Muscle of leg (tissue), 3 donors: ENCODE measurements at regions not wholly inside any gene's neighbourhood (a gene's known extent, or its start where the extent isn't known, plus 50 kb on each side); places are given as distances from the start of the nearest gene placed in this dataset.

ENCODE experiments used
- DNase-seq: peaks from one replicate; pipeline ENCODE4 v3.0.0; 2013
- H3K27ac ChIP-seq: one replicate; pipeline ENCODE4 v1.5.1; 2013; ENCODE audit warnings: mild to moderate bottlenecking, low read length, control low read depth
- H3K27me3 ChIP-seq: one replicate; pipeline ENCODE4 v1.6.1; 2013; ENCODE audit warnings: low read length; ENCODE audit not compliant: control insufficient read depth, insufficient read depth
- H3K36me3 ChIP-seq: one replicate; pipeline ENCODE4 v1.6.1; 2013; ENCODE audit warnings: low read length; ENCODE audit not compliant: control insufficient read depth, insufficient read depth
- H3K4me1 ChIP-seq: one replicate; pipeline ENCODE4 v1.6.1; 2013; ENCODE audit warnings: low read length; ENCODE audit not compliant: control insufficient read depth, insufficient read depth
- H3K4me3 ChIP-seq: one replicate; pipeline ENCODE4 v1.5.1; 2013; ENCODE audit warnings: low read length, control low read depth
- H3K9me3 ChIP-seq: replicated peaks from 2 replicates; pipeline ENCODE4 v1.6.1; 2013; ENCODE audit warnings: low read depth, low read length; ENCODE audit not compliant: control insufficient read depth
- WGBS: methylation state at CpG from one replicate; pipeline ENCODE4 v1.1.5; 2013; ENCODE audit warnings: missing lambda C conversion rate; ENCODE audit not compliant: insufficient coverage; 5-methylcytosine and 5-hydroxymethylcytosine counted together

GRCh38 chr11:21625982-21626381 is 566.9 kb upstream of the ANO5 start:
- 84% methylated on average over 5 of the region's 5 CpGs for WGBS

GRCh38 chr11:21628641-21629040 is 564.2 kb upstream of the ANO5 start:
- H3K27ac ChIP-seq, result no peak overlapping the region
- no peak overlapping the region for H3K4me3 ChIP-seq
- H3K9me3 ChIP-seq, result no peaks in the 10 kb centered on the region
- H3K27me3 ChIP-seq, result no peaks in the 10 kb centered on the region
- no peak for DNase-seq
- 56% methylated on average over 1 of the region's 3 CpGs for WGBS
- H3K36me3 ChIP-seq, result no peaks in the 10 kb centered on the region
- peaks cover 7% of the 10 kb centered on the region for H3K4me1 ChIP-seq

More at GRCh38 chr11:21625982-21626381, 566.9 kb upstream of the ANO5 start:
- H3K36me3 ChIP-seq, result no peaks in the 10 kb centered on the region
- no peak overlapping the region for H3K27ac ChIP-seq
- H3K9me3 ChIP-seq, result no peaks in the 10 kb centered on the region
- no peaks in the 10 kb centered on the region for H3K27me3 ChIP-seq
- H3K4me1 ChIP-seq, result no peaks in the 10 kb centered on the region
- DNase-seq, result no peak
- H3K4me3 ChIP-seq, result no peak overlapping the region

DNA sequence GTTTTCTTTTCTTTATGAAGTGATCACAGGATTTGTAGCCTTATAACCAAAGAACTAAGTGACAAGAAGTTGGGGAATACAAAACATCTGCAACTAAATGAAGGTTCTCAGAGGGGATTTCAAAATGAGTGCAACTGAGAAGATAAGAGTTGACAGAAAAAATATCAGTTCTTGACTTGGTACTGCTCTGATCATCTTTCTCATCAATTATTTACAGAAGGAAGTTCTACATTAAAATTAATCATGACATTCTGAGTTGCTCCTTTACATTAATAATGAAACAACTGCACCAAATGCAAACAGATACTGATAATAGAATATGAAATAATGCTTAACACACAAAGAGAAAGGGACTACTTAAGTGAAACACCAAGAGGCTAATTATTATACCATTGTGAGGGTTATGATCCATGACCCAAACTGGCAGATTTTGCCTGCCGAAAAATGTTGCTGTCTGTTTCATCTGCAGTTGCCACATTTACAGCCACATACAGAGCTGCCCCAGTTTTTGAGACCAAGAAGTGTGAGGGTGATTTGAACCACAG is 561.9 kb upstream of the ANO5 start:
- Histone ChIP-seq H3K4me3 (no peak overlapping the region), H3K9me3 (no peaks in the 10 kb centered on the region), H3K27ac (no peak overlapping the region), H3K36me3 (no peaks in the 10 kb centered on the region), H3K27me3 (no peaks in the 10 kb centered on the region), H3K4me1 (peaks cover 7% of the 10 kb centered on the region)
- no peak for DNase-seq
- no CpG with 5 or more reads among the region's 1 CpG for WGBS

DNA sequence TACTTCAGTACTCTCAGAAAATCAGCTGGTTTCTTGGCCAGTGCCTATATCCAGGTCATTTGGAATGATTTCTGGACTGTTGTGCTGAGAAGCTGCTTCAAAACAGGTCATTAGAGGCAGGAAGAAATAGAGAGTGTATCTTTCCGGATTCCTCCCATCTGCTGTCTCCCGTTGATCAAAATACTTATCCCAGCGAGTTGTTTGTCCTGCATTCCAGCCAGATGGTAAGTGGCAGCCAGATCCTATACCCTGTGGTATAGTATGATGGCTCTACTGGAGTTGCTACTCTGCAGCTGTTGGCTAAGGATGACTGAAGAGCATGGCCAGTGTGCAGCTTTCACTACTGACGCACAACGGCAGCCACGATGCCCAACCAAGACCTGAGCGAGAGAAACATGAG is 560.9 kb upstream of the ANO5 start:
- no peak for DNase-seq
- Histone ChIP-seq H3K27ac (no peak overlapping the region), H3K4me3 (no peak overlapping the region), H3K4me1 (peaks cover 7% of the 10 kb centered on the region), H3K36me3 (no peaks in the 10 kb centered on the region), H3K9me3 (no peaks in the 10 kb centered on the region), H3K27me3 (no peaks in the 10 kb centered on the region)
- 51% methylated on average over 4 of the region's 7 CpGs for WGBS

DNA sequence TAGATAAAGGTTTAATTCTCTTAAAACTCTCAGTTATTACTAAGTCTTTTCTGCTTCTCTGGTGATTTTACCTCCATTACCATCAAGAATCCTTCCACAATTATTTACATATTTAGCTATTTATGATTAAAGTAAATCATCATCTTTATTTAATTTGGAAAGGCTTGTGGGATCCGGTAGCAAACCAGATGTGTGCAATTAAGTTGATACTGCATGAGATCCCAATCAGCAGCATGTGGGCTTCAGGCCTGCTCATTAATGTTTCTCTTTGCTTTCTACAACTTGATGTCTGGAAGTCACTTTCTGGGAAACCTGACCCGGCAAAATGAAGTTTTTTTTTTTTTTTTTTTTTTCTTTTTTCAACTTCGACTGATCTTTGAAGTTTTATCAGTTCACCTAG is 558.4 kb upstream of the ANO5 start:
- Histone ChIP-seq H3K4me1 (peaks cover 7% of the 10 kb centered on the region), H3K36me3 (no peaks in the 10 kb centered on the region), H3K9me3 (no peaks in the 10 kb centered on the region), H3K27me3 (no peaks in the 10 kb centered on the region), H3K4me3 (no peak overlapping the region), H3K27ac (no peak overlapping the region)
- WGBS, result no CpG with 5 or more reads among the region's 3 CpGs
- DNase-seq, result no peak

GRCh38 chr11:21634956-21635355 is 557.9 kb upstream of the ANO5 start:
- Histone ChIP-seq H3K9me3 (no peaks in the 10 kb centered on the region), H3K4me3 (no peak overlapping the region), H3K27me3 (no peaks in the 10 kb centered on the region), H3K27ac (no peak overlapping the region), H3K36me3 (no peaks in the 10 kb centered on the region), H3K4me1 (peaks cover 7% of the 10 kb centered on the region)
- no peak for DNase-seq

DNA sequence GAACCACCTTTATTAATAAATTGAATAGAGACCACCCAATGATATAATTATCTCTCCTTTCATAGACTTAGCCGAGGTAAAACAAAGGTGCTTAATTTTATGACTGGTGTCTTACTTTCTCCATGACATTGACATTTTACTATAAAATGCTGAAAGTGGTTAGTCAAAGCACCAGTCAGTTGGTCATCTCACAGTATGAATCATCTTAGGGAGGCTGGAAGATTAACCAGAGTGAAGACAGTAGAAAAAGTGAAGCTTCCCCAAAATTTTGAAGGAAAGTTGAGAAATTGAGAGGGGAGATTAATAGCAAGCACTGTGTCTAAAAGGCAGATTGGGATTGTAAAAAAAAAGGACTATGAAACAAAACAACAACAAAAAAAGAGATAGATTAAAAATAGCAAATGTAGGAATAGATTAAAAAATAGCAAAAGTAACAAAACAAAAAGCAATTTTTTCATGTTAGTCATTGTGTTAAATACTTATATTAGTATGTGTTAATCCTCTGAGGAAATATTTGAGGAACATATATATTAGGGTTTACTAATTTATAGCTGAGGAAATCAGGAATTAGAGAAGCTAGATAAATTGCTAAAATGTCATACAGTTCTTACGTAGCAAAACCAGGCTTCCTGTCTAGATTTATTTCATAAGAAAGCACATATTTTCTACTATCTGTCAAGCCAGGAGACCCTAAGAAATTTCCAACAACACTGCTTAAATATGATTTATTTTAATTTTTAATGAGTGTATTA is 557.3 kb upstream of the ANO5 start:
- H3K9me3 ChIP-seq, result no peaks in the 10 kb centered on the region
- DNase-seq, result no peak
- peaks cover 7% of the 10 kb centered on the region for H3K4me1 ChIP-seq
- no peaks in the 10 kb centered on the region for H3K36me3 ChIP-seq
- WGBS, result no CpG with 5 or more reads among the region's 2 CpGs
- H3K27me3 ChIP-seq, result no peaks in the 10 kb centered on the region
- H3K27ac ChIP-seq, result no peak overlapping the region
- no peak overlapping the region for H3K4me3 ChIP-seq

DNA sequence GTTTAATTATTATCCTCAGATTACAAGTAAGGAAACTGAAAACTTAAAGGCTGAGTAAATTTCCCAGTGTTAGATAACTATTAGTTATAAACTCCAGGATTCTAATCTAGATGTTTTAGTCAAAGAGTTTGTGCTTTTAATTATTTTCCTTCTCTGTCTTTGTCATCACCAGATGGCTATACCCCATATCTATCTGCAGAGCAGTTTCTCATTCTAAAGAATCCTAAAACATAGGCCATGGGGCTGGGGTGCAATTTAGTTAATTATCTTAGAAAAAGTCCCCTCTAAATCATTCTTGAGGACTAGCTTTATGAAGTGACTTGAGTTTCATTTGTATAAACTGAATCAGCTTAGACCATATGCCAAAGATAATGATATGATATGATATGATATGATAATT is 556.3 kb upstream of the ANO5 start:
- Histone ChIP-seq H3K4me1 (peaks cover 6% of the 10 kb centered on the region), H3K27ac (no peak overlapping the region), H3K36me3 (no peaks in the 10 kb centered on the region), H3K9me3 (no peaks in the 10 kb centered on the region), H3K27me3 (no peaks in the 10 kb centered on the region), H3K4me3 (no peak overlapping the region)
- DNase-seq, result no peak

DNA sequence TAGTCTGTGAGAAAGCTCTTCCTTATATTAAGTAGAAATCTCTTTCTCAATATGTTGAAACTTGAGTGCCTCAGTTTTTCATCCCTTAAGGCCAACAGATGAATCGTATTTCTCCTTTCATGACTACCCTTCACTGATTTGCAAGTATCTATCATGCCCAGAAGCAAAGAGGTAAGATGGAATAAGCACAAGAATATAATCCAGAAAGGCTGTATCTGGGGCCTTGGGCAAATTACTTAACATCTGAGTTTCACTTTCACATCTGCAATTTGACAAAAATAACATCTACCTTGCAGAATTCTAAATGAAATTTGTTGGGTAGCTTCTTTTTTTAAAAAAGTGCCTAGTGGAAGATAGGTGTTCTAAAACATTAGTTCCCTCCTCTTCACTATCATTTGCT is 552.4 kb upstream of the ANO5 start:
- no peak overlapping the region for H3K27ac ChIP-seq
- H3K36me3 ChIP-seq, result no peaks in the 10 kb centered on the region
- H3K27me3 ChIP-seq, result no peaks in the 10 kb centered on the region
- H3K4me1 ChIP-seq, result no peaks in the 10 kb centered on the region
- no peak for DNase-seq
- no CpG with 5 or more reads among the region's 1 CpG for WGBS
- H3K9me3 ChIP-seq, result no peaks in the 10 kb centered on the region
- no peak overlapping the region for H3K4me3 ChIP-seq

DNA sequence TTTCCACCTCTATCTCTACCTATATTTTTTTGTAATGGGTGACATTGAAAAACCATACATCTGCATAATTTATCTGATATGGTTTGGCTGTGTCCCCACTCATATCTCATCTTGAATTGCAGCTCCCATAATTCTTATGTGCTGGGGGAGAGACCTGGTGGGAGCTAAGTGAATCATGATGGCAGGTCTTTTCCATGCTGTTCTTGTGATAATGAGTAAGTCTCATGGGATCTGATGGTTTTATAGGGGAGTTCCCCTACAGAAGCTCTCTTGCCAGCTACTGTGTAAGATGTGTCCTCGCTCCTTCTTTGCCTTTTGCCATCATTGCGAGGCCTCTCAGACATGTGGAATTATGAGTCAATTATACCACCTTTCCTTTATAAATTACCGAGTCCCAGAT is 551.0 kb upstream of the ANO5 start:
- H3K4me3 ChIP-seq, result no peak overlapping the region
- H3K27me3 ChIP-seq, result no peaks in the 10 kb centered on the region
- no peaks in the 10 kb centered on the region for H3K36me3 ChIP-seq
- H3K27ac ChIP-seq, result no peak overlapping the region
- no CpG with 5 or more reads among the region's 3 CpGs for WGBS
- DNase-seq, result no peak
- no peaks in the 10 kb centered on the region for H3K9me3 ChIP-seq
- H3K4me1 ChIP-seq, result no peaks in the 10 kb centered on the region

DNA sequence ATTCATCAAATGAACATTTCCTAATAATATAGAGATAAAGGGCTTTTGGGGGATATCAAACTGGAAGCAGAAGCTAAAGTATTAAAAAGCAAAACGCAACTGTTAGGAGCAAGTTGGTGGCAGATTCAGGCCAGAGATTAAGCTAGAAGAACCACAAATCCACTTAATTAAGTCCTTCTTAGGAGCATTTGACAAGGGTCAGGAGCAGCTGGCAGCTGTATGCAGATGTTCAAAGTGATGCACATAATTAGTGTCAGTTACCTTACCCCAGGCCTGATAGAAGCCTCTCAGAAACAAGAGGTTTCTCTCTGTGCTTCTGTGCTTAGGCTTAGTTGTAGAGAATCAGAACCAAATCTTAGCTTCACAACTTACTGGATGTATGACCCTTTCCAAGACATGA is 546.5 kb upstream of the ANO5 start:
- Histone ChIP-seq H3K27me3 (no peaks in the 10 kb centered on the region), H3K4me3 (no peak overlapping the region), H3K9me3 (no peaks in the 10 kb centered on the region), H3K36me3 (no peaks in the 10 kb centered on the region), H3K27ac (no peak overlapping the region), H3K4me1 (no peaks in the 10 kb centered on the region)
- DNase-seq, result no peak
- no CpG with 5 or more reads among the region's 1 CpG for WGBS
